GM19468 (cell line): ENCODE measurements at regions not wholly inside any gene's neighbourhood (a gene's known extent, or its start where the extent isn't known, plus 50 kb on each side); places are given as distances from the start of the nearest gene placed in this dataset.
"Not testable (repeated sequence)": the region's sequence is repeated elsewhere in the genome, so short reads cannot be mapped to it uniquely, and the experiment has no call there.

Source experiments
- ATAC-seq: cut with Tn5 transposase; IDR thresholded peaks from one replicate; pipeline ENCODE4 v1.9.1; 2021; ENCODE audit warnings: mild to moderate bottlenecking, moderate library complexity, moderate number of reproducible peaks; ENCODE audit not compliant: unreplicated experiment; ENCODE audit errors: extremely low read depth

DNA sequence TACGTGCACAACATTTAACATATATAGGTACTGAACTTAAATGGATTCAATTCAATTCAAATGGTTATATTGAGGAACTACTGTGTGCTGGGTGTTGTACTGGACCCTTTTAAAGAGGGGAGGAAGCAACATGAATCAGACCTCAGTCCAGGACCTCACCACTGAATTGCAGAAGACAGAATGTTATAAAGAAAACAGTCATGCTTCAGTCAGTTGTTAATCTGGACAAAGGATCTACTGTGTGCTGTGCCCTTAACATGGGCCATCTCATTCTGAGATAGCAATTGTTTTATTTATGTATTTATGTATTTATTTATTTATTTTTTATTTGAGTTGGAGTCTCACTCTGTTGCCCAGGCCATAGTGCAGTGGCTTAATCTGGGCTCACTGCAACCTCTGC, 240.1 kb downstream of the HAPSTR1 start:
- ATAC-seq = no peak

DNA sequence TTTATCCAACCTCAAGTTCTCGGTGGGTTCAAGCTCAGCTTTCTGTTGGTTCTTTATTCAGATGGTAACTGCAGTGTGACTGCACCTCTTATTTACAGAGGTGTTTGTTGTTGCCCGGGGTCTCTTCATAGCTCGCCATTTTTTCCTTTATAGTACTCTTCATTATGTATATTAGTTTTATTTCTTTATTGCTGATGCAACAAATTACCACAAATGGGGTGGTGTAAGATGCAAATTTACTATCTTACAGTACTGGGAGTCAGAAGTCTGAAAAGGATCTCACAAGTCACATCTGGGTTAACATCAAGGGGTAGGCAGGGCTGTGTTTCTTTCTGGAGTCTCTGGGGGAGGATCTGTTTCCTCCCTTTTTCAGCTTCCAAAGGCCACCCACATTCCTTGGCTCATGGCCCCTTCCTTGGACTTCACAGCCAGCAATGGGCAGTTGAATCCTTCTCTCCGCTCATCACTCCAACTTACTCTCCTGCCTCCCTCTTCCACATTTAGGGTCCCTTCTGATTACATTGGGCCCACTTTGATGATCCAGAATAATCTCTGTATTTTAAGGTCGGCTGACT, 241.2 kb downstream of the HAPSTR1 start:
- no peak for ATAC-seq

DNA sequence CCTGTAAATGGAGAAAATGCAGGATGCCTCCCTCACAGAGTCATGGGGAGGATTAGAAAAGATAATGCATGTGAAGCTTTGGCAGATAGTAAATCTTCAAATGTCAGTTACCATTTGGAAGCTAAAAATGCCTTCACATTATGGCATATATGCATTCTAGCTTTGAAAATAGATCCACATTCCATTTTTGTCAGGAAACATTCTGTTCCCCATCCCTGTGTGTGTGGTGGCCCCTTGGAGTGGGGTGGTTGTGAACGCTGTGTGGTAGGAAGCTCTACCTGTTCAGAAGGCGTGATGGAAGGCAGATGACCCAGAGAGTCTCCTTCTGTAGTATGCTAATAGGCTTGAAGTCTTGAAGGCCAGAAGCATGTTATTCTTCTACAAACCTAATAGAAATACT, 242.0 kb downstream of the HAPSTR1 start:
- no peak for ATAC-seq

DNA sequence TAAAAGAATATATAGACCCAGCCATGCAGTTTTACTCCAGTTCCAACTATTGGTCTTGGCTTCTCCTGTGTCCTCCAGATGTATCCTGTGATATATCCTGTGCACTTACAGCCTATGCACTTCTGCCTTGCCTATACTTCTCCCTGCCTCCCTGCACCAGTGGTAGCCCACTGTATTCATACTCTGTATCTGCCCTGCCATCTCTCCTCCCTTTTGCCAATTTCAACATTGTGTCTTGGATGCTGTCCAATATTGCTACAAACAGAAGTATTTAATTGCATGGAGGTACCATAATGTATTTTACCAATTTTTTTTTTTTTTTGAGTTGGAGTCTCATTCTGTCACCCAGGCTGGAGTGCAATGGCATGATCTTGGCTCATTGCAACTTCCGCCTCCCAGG, 242.7 kb downstream of the HAPSTR1 start:
- ATAC-seq = no peak

GRCh38 chr16:9337308-9338032, 246.0 kb downstream of the HAPSTR1 start:
- no peak for ATAC-seq

GRCh38 chr16:9338068-9338467, 246.6 kb downstream of the HAPSTR1 start:
- ATAC-seq = no peak

DNA sequence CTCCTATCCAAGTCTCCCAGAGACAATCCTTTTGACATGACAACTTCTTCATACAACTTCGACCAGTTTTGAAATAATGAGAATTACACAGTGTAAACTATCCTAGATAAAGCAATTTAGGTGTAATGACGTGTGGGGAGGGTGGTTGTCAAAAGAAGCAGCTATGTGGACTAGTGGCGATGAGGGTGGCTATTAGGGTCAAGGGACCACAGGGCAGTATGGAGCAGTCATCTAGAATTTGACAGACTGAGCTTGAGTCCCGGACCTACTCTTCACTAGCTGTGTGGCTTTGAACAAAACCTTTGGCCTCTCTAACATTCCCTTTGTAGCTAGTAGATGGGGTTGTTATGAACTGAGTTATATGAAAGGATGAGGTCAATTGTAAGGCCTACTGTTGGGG, 247.1 kb downstream of the HAPSTR1 start:
- ATAC-seq = no peak

DNA sequence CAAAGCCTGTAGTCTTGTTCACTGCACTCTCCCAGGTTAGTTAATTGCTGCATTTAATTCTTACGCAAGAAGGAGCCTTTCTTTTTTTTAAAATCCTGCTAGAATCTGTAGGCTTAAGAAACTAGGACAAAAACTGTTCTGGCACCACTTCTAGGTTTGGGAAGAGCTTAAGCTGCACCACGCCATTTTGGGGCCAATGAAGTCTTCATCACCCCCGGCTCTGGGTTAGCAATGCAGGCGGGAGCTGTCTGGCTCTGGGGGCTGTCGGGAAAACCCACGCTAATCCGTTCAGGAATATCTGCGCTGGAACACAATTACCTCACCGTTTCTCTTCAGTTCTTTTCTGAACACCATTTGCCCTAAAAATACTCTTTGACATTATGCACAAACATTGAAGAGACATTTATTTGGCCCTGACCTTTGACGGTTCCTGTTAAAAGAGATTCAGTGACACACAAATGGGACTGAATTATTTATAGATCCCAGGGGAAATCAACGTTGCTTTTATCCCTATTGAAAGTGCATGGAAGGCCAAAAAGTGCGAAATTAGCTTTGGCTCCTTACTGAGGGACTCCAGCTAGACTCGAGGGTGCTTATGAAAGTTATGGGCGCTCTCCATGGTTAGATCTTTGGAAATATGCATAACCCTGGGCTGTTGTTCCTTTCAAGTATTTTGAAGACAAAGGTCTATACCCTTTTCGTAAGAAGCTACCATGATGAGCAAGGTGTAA, 249.2 kb downstream of the HAPSTR1 start:
- ATAC-seq = no peak

DNA sequence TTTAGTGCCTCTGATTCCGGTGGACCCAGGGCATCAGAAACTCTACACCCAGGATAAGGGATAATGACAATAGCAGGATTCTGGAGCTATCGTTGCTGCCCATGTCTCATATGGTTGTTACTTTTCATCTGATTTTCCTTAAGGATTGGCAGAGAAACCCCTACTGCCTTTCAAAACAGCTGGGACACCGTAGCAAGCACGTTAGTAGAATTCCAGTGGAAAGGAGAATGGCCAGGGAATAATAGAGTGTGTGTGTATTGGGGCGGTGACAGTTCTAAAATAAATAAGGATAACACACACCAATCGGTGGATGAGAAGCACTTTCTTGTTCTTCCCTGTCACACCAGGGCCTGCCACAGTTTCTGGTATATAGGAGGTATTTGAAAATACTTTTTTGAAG, 251.8 kb downstream of the HAPSTR1 start:
- ATAC-seq = no peak

- ATAC-seq = no peak
Observed at GRCh38 chr16:9344508-9344907, 253.1 kb downstream of the HAPSTR1 start.

DNA sequence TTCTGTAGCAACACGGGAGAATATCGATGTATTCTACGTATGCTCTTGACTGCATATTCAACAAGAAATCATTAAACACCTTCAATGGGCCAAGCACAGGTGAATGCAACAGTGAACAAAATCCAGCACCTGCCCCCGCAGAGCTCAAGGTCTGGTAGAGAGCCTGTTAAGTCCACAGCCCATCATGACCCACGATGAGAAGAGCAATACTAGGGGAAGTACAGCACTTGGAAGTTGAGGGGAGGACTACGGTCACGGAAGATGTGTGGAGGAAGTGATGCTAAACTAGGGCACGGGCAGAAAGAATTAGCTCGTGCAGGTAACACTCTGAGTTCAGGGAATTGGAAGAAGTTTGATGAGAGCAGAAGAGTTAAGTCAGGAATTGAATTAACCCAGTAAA, 253.6 kb downstream of the HAPSTR1 start:
- no peak for ATAC-seq

- ATAC-seq = no peak
Observed at GRCh38 chr16:9345880-9346279, 254.4 kb downstream of the HAPSTR1 start.

DNA sequence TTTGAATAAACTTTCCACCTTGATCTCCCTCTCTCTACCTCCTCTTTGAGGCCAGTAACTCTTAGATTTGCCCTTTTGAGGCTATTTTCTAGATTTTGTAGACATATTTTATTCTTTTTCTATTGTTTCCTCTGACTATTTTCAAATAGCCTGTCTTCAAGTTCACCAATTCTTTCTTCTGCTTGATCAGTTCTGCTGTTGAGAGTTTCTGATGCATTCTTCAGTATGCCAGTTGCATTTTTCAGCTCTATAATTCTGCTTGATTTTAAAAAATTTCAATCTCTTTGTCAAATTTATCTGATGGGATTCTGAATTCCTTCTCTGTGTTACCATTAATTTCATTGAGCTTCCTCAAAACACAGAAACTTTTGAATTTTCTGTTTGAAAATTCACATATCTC, 257.5 kb downstream of the HAPSTR1 start:
- ATAC-seq = no peak

GRCh38 chr16:9349373-9349960, 258.0 kb downstream of the HAPSTR1 start:
- ATAC-seq = not testable (repeated sequence)

GRCh38 chr16:9350119-9350799, 258.8 kb downstream of the HAPSTR1 start:
- ATAC-seq = not testable (repeated sequence)

DNA sequence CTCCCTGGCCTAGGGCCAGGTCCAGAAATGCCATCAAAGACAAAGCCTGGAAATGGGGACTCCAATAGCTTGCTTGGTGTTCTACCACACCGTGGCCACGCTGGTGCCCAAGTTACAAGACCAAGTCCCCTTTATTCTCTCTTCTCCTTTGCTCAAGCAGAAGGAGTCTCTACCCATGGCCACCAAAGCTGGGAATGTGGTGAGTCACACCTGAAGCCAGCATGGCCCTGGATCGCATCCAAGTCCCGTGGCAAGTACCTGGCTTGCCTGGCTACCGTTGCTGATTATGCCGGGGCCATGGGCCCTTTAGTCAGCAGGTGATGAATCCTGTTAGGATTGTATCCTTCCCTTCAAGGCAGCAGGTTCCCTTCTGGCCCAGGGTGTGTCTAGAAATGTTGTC, 260.0 kb downstream of the HAPSTR1 start:
- no peak for ATAC-seq

- no peak for ATAC-seq
Observed at GRCh38 chr16:9351841-9352434, 260.5 kb downstream of the HAPSTR1 start.

DNA sequence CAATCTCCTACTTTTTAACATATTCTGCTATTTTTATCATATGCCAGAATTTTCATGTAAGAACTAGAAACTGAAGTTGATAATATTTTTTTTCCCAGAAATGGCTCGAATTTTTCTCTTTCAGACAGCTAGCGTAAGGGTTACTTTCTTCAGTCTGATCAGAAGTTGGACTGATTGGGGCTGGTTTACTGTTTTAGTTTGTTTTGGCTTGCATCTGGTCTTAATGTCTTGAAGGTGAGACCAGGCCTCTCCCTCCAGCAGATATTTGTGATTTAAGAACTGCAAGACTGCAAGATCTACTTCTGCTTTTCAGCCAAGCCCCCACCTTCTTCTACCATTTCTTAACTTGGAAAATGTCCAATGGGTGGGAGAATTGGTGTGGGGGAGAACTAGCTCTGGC, 266.4 kb downstream of the HAPSTR1 start:
- ATAC-seq = no peak

GRCh38 chr16:9360075-9360474, 268.6 kb downstream of the HAPSTR1 start:
- ATAC-seq = no peak

DNA sequence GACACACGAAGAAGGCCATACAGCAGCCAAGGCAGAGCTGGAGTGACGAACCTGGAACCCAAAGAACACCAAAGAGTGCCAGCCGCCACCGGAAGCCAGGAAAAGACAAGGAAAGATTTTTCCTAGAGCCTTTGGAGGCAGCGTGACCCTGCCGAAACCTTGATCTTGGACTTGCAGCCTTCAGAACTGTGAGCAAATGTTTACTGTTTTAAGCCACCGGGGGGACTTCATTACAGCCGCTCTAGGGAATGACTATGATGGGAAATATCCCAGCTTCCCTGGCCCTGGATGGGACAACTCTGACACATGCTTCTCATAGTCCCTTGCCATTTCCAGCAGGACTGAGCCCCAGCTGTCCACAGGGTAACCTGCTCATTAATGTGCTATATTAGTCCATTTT, 270.6 kb downstream of the HAPSTR1 start:
- no peak for ATAC-seq
